OCI-LY3 (cell line): ENCODE measurements at regions not wholly inside any gene's neighbourhood (a gene's known extent, or its start where the extent isn't known, plus 50 kb on each side); places are given as distances from the start of the nearest gene placed in this dataset.

Experiments used
- CTCF ChIP-seq: fragments of 200-600, 300-600 bp; sonication (generic); IDR thresholded peaks from 2 replicates; pipeline ENCODE4 v1.5.1; 2014; ENCODE audit warnings: antibody characterized with exemption, low read length, low read depth
- EZH2phosphoT487 ChIP-seq: fragments of 200-600 bp; shearing (Covaris generic); IDR thresholded peaks from 2 replicates; pipeline ENCODE4 v1.6.1; 2018; ENCODE audit warnings: antibody characterized with exemption, mixed run types, low read depth

GRCh38 chr5:68459093-68459809 is 243.7 kb downstream of the PIK3R1 start:
- TF ChIP-seq CTCF (no peak), EZH2phosphoT487 (no peak)
